ENCODE measurements at regions not wholly inside any gene's neighbourhood (a gene's known extent, or its start where the extent isn't known, plus 50 kb on each side); places are given as distances from the start of the nearest gene placed in this dataset.

GRCh38 chr10:10247585-10247984, 770.1 kb upstream of the CELF2 start:
- no peak for TF ChIP-seq CTCF (IDR thresholded peaks at IDR 0.05)
- Mint-ChIP-seq H3K36me3 (ENCODE audit: low read depth) (no peaks in the 10 kb centered on the region), H3K4me1 (ENCODE audit: low read depth) (no peaks in the 10 kb centered on the region), H3K4me3 (no peak overlapping the region), H3K27me3 (peaks cover 10% of the 10 kb centered on the region), H3K9me3 (no peaks in the 10 kb centered on the region), H3K27ac (no peak overlapping the region)
- Histone ChIP-seq H3K9me3 (ENCODE audit: control insufficient read depth in 1 of 2, insufficient read depth in 1 of 2, low read length in 2 of 2) (no peaks in the 10 kb centered on the region), H3K27ac (ENCODE audit: low read depth in 1 of 2, low read length in 2 of 2) (no peak overlapping the region), H3K4me1 (ENCODE audit: insufficient read depth, low read length) (no peaks in the 10 kb centered on the region), H3K4me3 (ENCODE audit: low read length) (no peak overlapping the region), H3K36me3 (ENCODE audit: insufficient read depth, low read length) (no peaks in the 10 kb centered on the region), H3K27me3 (ENCODE audit: control insufficient read depth in 1 of 2, insufficient read depth in 2 of 2, low read length in 2 of 2) (no peaks in the 10 kb centered on the region)
- intact Hi-C loops (cut with DNase I, micrococcal nuclease) = no loop called here
- ChIA-PET CTCF (no interaction called here), POLR2A (no interaction called here)
- ATAC-seq (ENCODE audit: poor library complexity) (no peak), DNase-seq (no peak)

GRCh38 chr10:10256860-10257259, 760.8 kb upstream of the CELF2 start:
- no peaks in the 10 kb centered on the region for H3K4me1 Mint-ChIP-seq (ENCODE audit: low read depth)
- Histone ChIP-seq H3K27ac (ENCODE audit: low read depth in 1 of 2, low read length in 2 of 2) (no peak overlapping the region), H3K4me1 (ENCODE audit: insufficient read depth, low read length) (no peaks in the 10 kb centered on the region), H3K36me3 (ENCODE audit: insufficient read depth, low read length) (no peaks in the 10 kb centered on the region), H3K27me3 (ENCODE audit: control insufficient read depth in 1 of 2, insufficient read depth in 2 of 2, low read length in 2 of 2) (no peaks in the 10 kb centered on the region), H3K4me3 (ENCODE audit: low read length) (no peak overlapping the region), H3K9me3 (ENCODE audit: control insufficient read depth in 1 of 2, insufficient read depth in 1 of 2, low read length in 2 of 2) (no peaks in the 10 kb centered on the region)
- H3K4me3 Mint-ChIP-seq = no peak overlapping the region
- peaks cover 9% of the 10 kb centered on the region for H3K9me3 Mint-ChIP-seq
- POLR2A ChIA-PET = no interaction called here
- CTCF ChIA-PET = no interaction called here
- no peak for DNase-seq
- ATAC-seq (ENCODE audit: poor library complexity) = no peak
- intact Hi-C loops (cut with DNase I, micrococcal nuclease) = no loop called here
- no peak overlapping the region for H3K27ac Mint-ChIP-seq
- no peak for TF ChIP-seq CTCF (IDR thresholded peaks at IDR 0.05)
- no peaks in the 10 kb centered on the region for H3K27me3 Mint-ChIP-seq
- H3K36me3 Mint-ChIP-seq (ENCODE audit: low read depth) = no peaks in the 10 kb centered on the region

- Histone ChIP-seq H3K27me3 (ENCODE audit: control insufficient read depth in 1 of 2, insufficient read depth in 2 of 2, low read length in 2 of 2) (no peaks in the 10 kb centered on the region), H3K4me1 (ENCODE audit: insufficient read depth, low read length) (no peaks in the 10 kb centered on the region), H3K9me3 (ENCODE audit: control insufficient read depth in 1 of 2, insufficient read depth in 1 of 2, low read length in 2 of 2) (no peaks in the 10 kb centered on the region), H3K36me3 (ENCODE audit: insufficient read depth, low read length) (no peaks in the 10 kb centered on the region), H3K27ac (ENCODE audit: low read depth in 1 of 2, low read length in 2 of 2) (no peak overlapping the region), H3K4me3 (ENCODE audit: low read length) (no peak overlapping the region)
- ChIA-PET CTCF (no interaction called here), POLR2A (no interaction called here)
- Mint-ChIP-seq H3K4me3 (no peak overlapping the region), H3K36me3 (ENCODE audit: low read depth) (no peaks in the 10 kb centered on the region), H3K27ac (no peak overlapping the region), H3K4me1 (ENCODE audit: low read depth) (no peaks in the 10 kb centered on the region), H3K9me3 (peaks cover 9% of the 10 kb centered on the region), H3K27me3 (no peaks in the 10 kb centered on the region)
- DNase-seq (no peak), ATAC-seq (ENCODE audit: poor library complexity) (no peak)
- no peak for TF ChIP-seq CTCF (IDR thresholded peaks at IDR 0.05)
- intact Hi-C loops (cut with DNase I, micrococcal nuclease) = no loop called here
Observed at GRCh38 chr10:10259013-10259412, 758.7 kb upstream of the CELF2 start.

All from CD4-positive, alpha-beta T cell (primary cell).